Upper lobe of left lung (tissue), 4 donors: ENCODE measurements at regions not wholly inside any gene's neighbourhood (a gene's known extent, or its start where the extent isn't known, plus 50 kb on each side); places are given as distances from the start of the nearest gene placed in this dataset.

ENCODE experiments used
- POLR2A ChIP-seq, 4 donors: fragments of 450-650 bp; IDR thresholded peaks; one replicate each; pipeline ENCODE4 v1.5.1; 2016 to 2017; ENCODE audit warnings: antibody characterized with exemption in 4 of 4, mild to moderate bottlenecking in 2 of 4
- TF ChIP-seq, protein P1 (sequence below), 6 experiments: fragments of 450-650 bp in 4 of 6; fragments of 200-600 bp in 2 of 6; sonication (generic) in 2 of 6; IDR thresholded peaks; one replicate each; pipeline ENCODE4 v1.5.1; 2016 to 2019; ENCODE audit warnings: antibody characterized with exemption in 6 of 6

DNA sequence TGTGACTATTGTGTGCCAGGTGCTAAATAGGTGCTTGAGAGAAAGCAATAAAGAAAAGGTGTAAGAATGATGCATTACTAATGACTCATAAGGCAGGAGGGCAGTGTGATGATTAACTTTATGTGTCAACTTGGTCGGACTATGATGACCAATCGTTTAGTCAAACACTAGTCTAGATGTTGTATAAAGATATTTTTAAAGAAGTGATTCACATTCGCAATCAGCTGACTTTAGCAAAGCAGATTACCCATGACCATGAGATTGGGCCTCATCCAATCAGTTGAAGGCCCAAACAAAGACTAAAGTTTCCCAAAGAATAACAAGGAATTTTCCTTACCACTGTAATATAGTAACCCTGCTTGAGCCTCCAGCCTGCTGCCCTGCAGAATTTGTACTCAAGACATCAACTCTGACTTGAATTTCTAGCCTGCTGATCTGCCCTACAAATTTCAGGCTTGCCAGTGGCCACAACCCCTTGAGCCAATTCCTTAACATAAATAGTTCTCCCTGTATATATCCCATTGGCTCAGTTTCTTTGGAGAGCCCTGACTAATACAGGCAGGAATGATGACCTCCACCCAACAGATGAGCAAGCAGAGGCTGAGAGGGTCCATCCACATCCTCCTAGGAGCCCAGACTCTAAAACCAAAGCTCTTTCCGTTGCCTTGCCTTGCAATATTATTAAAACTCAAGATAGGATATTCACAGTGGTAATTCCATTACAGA, 132.6 kb downstream of the ACTR3 start:
- TF ChIP-seq, protein P1, sequence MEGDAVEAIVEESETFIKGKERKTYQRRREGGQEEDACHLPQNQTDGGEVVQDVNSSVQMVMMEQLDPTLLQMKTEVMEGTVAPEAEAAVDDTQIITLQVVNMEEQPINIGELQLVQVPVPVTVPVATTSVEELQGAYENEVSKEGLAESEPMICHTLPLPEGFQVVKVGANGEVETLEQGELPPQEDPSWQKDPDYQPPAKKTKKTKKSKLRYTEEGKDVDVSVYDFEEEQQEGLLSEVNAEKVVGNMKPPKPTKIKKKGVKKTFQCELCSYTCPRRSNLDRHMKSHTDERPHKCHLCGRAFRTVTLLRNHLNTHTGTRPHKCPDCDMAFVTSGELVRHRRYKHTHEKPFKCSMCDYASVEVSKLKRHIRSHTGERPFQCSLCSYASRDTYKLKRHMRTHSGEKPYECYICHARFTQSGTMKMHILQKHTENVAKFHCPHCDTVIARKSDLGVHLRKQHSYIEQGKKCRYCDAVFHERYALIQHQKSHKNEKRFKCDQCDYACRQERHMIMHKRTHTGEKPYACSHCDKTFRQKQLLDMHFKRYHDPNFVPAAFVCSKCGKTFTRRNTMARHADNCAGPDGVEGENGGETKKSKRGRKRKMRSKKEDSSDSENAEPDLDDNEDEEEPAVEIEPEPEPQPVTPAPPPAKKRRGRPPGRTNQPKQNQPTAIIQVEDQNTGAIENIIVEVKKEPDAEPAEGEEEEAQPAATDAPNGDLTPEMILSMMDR (IDR thresholded peaks at IDR 0.05) = no peak
- TF ChIP-seq POLR2A (IDR thresholded peaks at IDR 0.05) = no peak
